Daoy (cell line): ENCODE measurements at regions not wholly inside any gene's neighbourhood (a gene's known extent, or its start where the extent isn't known, plus 50 kb on each side); places are given as distances from the start of the nearest gene placed in this dataset.
"Not testable (repeated sequence)": the region's sequence is repeated elsewhere in the genome, so short reads cannot be mapped to it uniquely, and the experiment has no call there.

Source experiments
- DNase-seq: peaks from one replicate; pipeline ENCODE4 v3.0.0-alpha.2; 2015; ENCODE audit warnings: low read depth

GRCh38 chr11:115633977-115634376 lies 129.8 kb upstream of the CADM1 start:
- not testable (repeated sequence) for DNase-seq

GRCh38 chr11:115632061-115632460 lies 127.8 kb upstream of the CADM1 start:
- no peak for DNase-seq

GRCh38 chr11:115631609-115632008 lies 127.4 kb upstream of the CADM1 start:
- DNase-seq: no peak

- DNase-seq: no peak
Measured at GRCh38 chr11:115630214-115630613, 126.0 kb upstream of the CADM1 start.

GRCh38 chr11:115629456-115630015 lies 125.3 kb upstream of the CADM1 start:
- DNase-seq: no peak

- no peak for DNase-seq
Measured at GRCh38 chr11:115627666-115628460, 123.6 kb upstream of the CADM1 start.

- DNase-seq: no peak
Measured at GRCh38 chr11:115627071-115627470, 122.9 kb upstream of the CADM1 start.

- no peak for DNase-seq
Measured at GRCh38 chr11:115626414-115626813, 122.2 kb upstream of the CADM1 start.

- no peak for DNase-seq
Measured at GRCh38 chr11:115625502-115625901, 121.3 kb upstream of the CADM1 start.

GRCh38 chr11:115624065-115624464 lies 119.8 kb upstream of the CADM1 start:
- no peak for DNase-seq

- peak; percentile 95 for DNase-seq
Measured at GRCh38 chr11:115623021-115623451, 118.8 kb upstream of the CADM1 start.

- no peak for DNase-seq
Measured at GRCh38 chr11:115618428-115618827, 114.2 kb upstream of the CADM1 start.

- DNase-seq: no peak
Measured at GRCh38 chr11:115617767-115618166, 113.6 kb upstream of the CADM1 start.

- peak; percentile 96 for DNase-seq
Measured at GRCh38 chr11:115616971-115617370, 112.8 kb upstream of the CADM1 start.

GRCh38 chr11:115613986-115614632 lies 109.9 kb upstream of the CADM1 start:
- peak; percentile 88 for DNase-seq

GRCh38 chr11:115613004-115613403 lies 108.8 kb upstream of the CADM1 start:
- DNase-seq: no peak

- no peak for DNase-seq
Measured at GRCh38 chr11:115612046-115612730, 108.0 kb upstream of the CADM1 start.

GRCh38 chr11:115611343-115611742 lies 107.1 kb upstream of the CADM1 start:
- no peak for DNase-seq

- DNase-seq: no peak
Measured at GRCh38 chr11:115610908-115611307, 106.7 kb upstream of the CADM1 start.

GRCh38 chr11:115610234-115610633 lies 106.0 kb upstream of the CADM1 start:
- not testable (repeated sequence) for DNase-seq

- DNase-seq: no peak
Measured at GRCh38 chr11:115608976-115609375, 104.8 kb upstream of the CADM1 start.

- peak; percentile 48 for DNase-seq
Measured at GRCh38 chr11:115607621-115608221, 103.5 kb upstream of the CADM1 start.
